ENCODE measurements at regions not wholly inside any gene's neighbourhood (a gene's known extent, or its start where the extent isn't known, plus 50 kb on each side); places are given as distances from the start of the nearest gene placed in this dataset.

GRCh38 chr7:67432536-67433234 is 436.1 kb downstream of the TYW1 start:
- TF ChIP-seq POLR2AphosphoS5 (IDR thresholded peaks at IDR 0.05), result no peak
- TF ChIP-seq CTCF (IDR thresholded peaks at IDR 0.05), result no peak
- TF ChIP-seq POLR2A (IDR thresholded peaks at IDR 0.05), result no peak
